ENCODE measurements at regions not wholly inside any gene's neighbourhood (a gene's known extent, or its start where the extent isn't known, plus 50 kb on each side); places are given as distances from the start of the nearest gene placed in this dataset.
A peak's percentile ranks its signal among the peaks of the same experiment; 100 is the strongest.

DNA sequence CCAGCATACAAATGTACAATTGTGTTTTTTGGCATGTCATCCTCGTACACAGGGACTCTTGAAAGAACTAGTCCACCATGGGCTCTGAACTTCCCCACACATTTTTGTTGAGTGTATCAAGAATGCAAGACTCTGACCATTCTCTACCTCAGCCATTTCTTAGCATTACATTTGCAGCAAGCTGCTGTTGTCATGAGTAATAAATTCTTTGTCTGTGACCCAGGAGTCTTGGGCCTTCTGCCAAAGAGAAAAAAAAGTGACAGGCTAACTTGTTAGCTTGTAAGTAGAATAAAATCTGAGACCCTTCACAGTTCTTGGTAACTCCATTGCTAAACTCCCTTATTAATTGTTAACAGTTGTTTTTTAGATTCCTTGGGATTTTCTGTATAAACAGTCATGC is 542.3 kb upstream of the MBL2 start:
- TF ChIP-seq CTCF (conservative IDR thresholded peaks at IDR 0.05; ENCODE audit: low read depth, low read length): no peak
- DNase-seq (ENCODE audit: low read depth): peak; percentile 97
- no peak overlapping the region for H3K4me3 ChIP-seq (ENCODE audit: low read depth, low read length)

DNA sequence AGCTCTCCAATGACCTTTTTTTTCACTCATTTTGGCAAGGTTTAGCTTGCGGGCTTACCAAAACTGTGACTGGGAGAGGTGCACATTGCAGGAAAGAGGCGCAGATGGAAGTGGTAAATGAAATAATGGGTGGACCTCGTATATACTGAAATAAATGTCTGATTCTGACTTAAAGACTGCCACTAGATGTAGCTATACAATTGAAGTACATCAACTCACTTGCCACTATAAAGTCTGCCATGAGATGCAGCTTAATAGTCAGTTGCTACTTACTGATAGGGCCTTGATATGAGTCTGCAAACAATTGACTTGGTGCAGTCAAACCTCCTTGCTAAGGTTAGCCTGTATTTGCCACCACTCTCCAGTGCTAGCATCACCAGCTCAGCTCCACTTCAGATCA is 525.9 kb upstream of the MBL2 start:
- H3K4me3 ChIP-seq (ENCODE audit: low read depth, low read length): no peak overlapping the region
- no peak for TF ChIP-seq CTCF (conservative IDR thresholded peaks at IDR 0.05; ENCODE audit: low read depth, low read length)
- no peak for DNase-seq (ENCODE audit: low read depth)

- no peak for DNase-seq (ENCODE audit: low read depth)
- no peak overlapping the region for H3K4me3 ChIP-seq (ENCODE audit: low read depth, low read length)
- no peak for TF ChIP-seq CTCF (conservative IDR thresholded peaks at IDR 0.05; ENCODE audit: low read depth, low read length)
Observed at GRCh38 chr10:53284615-53285182, 512.1 kb upstream of the MBL2 start.

GRCh38 chr10:53276797-53277196 is 504.2 kb upstream of the MBL2 start:
- TF ChIP-seq CTCF (conservative IDR thresholded peaks at IDR 0.05; ENCODE audit: low read depth, low read length): no peak
- DNase-seq (ENCODE audit: low read depth): no peak
- no peak overlapping the region for H3K4me3 ChIP-seq (ENCODE audit: low read depth, low read length)

DNA sequence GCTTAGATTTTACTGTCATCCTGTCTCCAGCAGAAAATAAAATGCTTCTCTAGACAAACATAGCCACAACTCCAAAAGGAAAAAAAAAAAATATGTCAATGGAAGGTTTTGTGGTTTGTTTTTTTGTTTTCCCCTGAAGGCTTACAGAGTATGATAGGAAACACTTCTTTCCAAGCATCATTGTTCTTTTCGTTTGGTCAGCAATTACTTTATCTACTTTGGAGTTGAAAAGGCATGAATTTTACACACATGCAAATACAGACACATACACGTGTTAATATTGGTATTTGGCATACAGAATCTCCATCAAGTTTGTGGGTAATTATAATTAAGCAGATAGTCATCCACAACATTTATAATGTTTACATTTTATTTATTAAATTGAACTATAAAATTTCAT is 496.9 kb upstream of the MBL2 start:
- H3K4me3 ChIP-seq (ENCODE audit: low read depth, low read length): no peak overlapping the region
- TF ChIP-seq CTCF (conservative IDR thresholded peaks at IDR 0.05; ENCODE audit: low read depth, low read length): no peak
- no peak for DNase-seq (ENCODE audit: low read depth)

GRCh38 chr10:53260213-53260612 is 487.6 kb upstream of the MBL2 start:
- no peak overlapping the region for H3K4me3 ChIP-seq (ENCODE audit: low read depth, low read length)
- no peak for TF ChIP-seq CTCF (conservative IDR thresholded peaks at IDR 0.05; ENCODE audit: low read depth, low read length)
- no peak for DNase-seq (ENCODE audit: low read depth)

GRCh38 chr10:53256623-53257022 is 484.0 kb upstream of the MBL2 start:
- TF ChIP-seq CTCF (conservative IDR thresholded peaks at IDR 0.05; ENCODE audit: low read depth, low read length): no peak
- peak; percentile 18 for DNase-seq (ENCODE audit: low read depth)
- no peak overlapping the region for H3K4me3 ChIP-seq (ENCODE audit: low read depth, low read length)
